Gastrocnemius medialis (tissue), 4 donors: ENCODE measurements at regions not wholly inside any gene's neighbourhood (a gene's known extent, or its start where the extent isn't known, plus 50 kb on each side); places are given as distances from the start of the nearest gene placed in this dataset.

Experiments used
- ATAC-seq, 2 donors: fragments of 150-250 bp; one replicate each; pipeline ENCODE4 v1.9.1; 2016
- DNase-seq, 2 donors: peaks; one replicate each; pipeline ENCODE4 v3.0.0-alpha.2; 2019
- H3K27ac ChIP-seq, 4 donors: fragments of 200-600 bp; sonication (generic); 1 replicate in 1 of 4; 2 replicates in 3 of 4; pipeline ENCODE4 v1.5.1; 2016 to 2018; ENCODE audit warnings: mild to moderate bottlenecking in 2 of 4, moderate library complexity in 1 of 4
- H3K27me3 ChIP-seq, 3 donors: fragments of 200-600 bp; sonication (generic) in 2 of 3; 1 replicate in 1 of 3; 2 replicates in 2 of 3; pipeline versions ENCODE4 v1.5.1 to v1.6.0; 2016 to 2019; ENCODE audit warnings: mild to moderate bottlenecking in 1 of 3, moderate library complexity in 1 of 3
- H3K36me3 ChIP-seq, 2 donors: fragments of 200-600 bp; sonication (generic) in 1 of 2; one replicate each; pipeline ENCODE4 v1.5.1; 2017 to 2018
- H3K4me1 ChIP-seq, 2 donors: fragments of 200-600 bp; sonication (generic) in 1 of 2; one replicate each; pipeline ENCODE4 v1.5.1; 2016 to 2017; ENCODE audit warnings: mild to moderate bottlenecking in 2 of 2
- H3K4me3 ChIP-seq, 4 donors: fragments of 200-600 bp; sonication (generic) in 3 of 4; 1 replicate in 1 of 4; 2 replicates in 3 of 4; pipeline ENCODE4 v1.5.1; 2016 to 2019; ENCODE audit warnings: mild to moderate bottlenecking in 2 of 4
- H3K9me3 ChIP-seq, 3 donors: fragments of 200-600 bp; sonication (generic) in 2 of 3; 1 replicate in 1 of 3; 2 replicates in 2 of 3; pipeline ENCODE4 v1.5.1; 2016 to 2019
- CTCF ChIP-seq, 5 experiments: fragments of 450-650 bp in 3 of 5; fragments of 200-600 bp in 2 of 5; sonication (generic) in 2 of 5; IDR thresholded peaks in 4 of 5; conservative IDR thresholded peaks in 1 of 5; 1 replicate in 4 of 5; 2 replicates in 1 of 5; pipeline ENCODE4 v1.5.1; 2016 to 2019; ENCODE audit warnings: antibody characterized with exemption in 5 of 5, mild to moderate bottlenecking in 3 of 5, moderate library complexity in 3 of 5
- POLR2A ChIP-seq, 2 donors: fragments of 450-650 bp; IDR thresholded peaks; one replicate each; pipeline ENCODE4 v1.6.1; 2017; ENCODE audit warnings: antibody characterized with exemption in 2 of 2, mild to moderate bottlenecking in 2 of 2, moderate library complexity in 2 of 2
- in situ Hi-C, 4 donors: fragments of 200-750 bp; cut with MboI; loops; one replicate each; pipeline versions ENCODE4 v1.15.0 to v1.8.0; 2017; ENCODE audit warnings: low sequenced_read_pairs in 4 of 4
- intact Hi-C: fragments of 100-400 bp; cut with DNase I; formaldehyde crosslinking; loops from one replicate; pipeline ENCODE4 v1.15.1; 2023; ENCODE audit warnings: low total_unique reads

- Histone ChIP-seq H3K27me3 (no peaks in the 10 kb centered on the region), H3K36me3 (no peaks in the 10 kb centered on the region), H3K9me3 (no peaks in the 10 kb centered on the region), H3K27ac (no peak overlapping the region), H3K4me3 (no peak overlapping the region), H3K4me1 (no peaks in the 10 kb centered on the region)
- intact Hi-C loops (no loop called here), in situ Hi-C loops (no loop called here)
- no peak for ATAC-seq
- DNase-seq: no peak
- TF ChIP-seq CTCF (IDR thresholded peaks at IDR 0.05 in 4 of 5, conservative IDR thresholded peaks at IDR 0.05 in 1 of 5) (no peak), POLR2A (IDR thresholded peaks at IDR 0.05) (no peak)
These were observed 553.7 kb downstream of the TAFA4 start for GRCh38 chr3:68378631-68379030.

GRCh38 chr3:68373727-68374126, 558.6 kb downstream of the TAFA4 start:
- Histone ChIP-seq H3K4me1 (no peaks in the 10 kb centered on the region), H3K9me3 (no peaks in the 10 kb centered on the region), H3K4me3 (no peak overlapping the region), H3K27me3 (no peaks in the 10 kb centered on the region), H3K27ac (no peak overlapping the region), H3K36me3 (no peaks in the 10 kb centered on the region)
- no peak for TF ChIP-seq CTCF (IDR thresholded peaks at IDR 0.05 in 4 of 5, conservative IDR thresholded peaks at IDR 0.05 in 1 of 5)
- TF ChIP-seq POLR2A (IDR thresholded peaks at IDR 0.05): no peak
- in situ Hi-C loops (no loop called here), intact Hi-C loops (no loop called here)
- DNase-seq (no peak), ATAC-seq (no peak)

- Histone ChIP-seq H3K4me1 (no peaks in the 10 kb centered on the region), H3K27ac (no peak overlapping the region), H3K36me3 (no peaks in the 10 kb centered on the region), H3K4me3 (no peak overlapping the region), H3K9me3 (no peaks in the 10 kb centered on the region), H3K27me3 (no peaks in the 10 kb centered on the region)
- TF ChIP-seq CTCF (IDR thresholded peaks at IDR 0.05 in 4 of 5, conservative IDR thresholded peaks at IDR 0.05 in 1 of 5) (no peak), POLR2A (IDR thresholded peaks at IDR 0.05) (no peak)
- intact Hi-C loops: no loop called here
- DNase-seq (no peak), ATAC-seq (no peak)
- in situ Hi-C loops: no loop called here
These were observed 568.6 kb downstream of the TAFA4 start for GRCh38 chr3:68363796-68364195.

- DNase-seq (no peak), ATAC-seq (no peak)
- H3K4me1 ChIP-seq: no peaks in the 10 kb centered on the region
- intact Hi-C loops (no loop called here), in situ Hi-C loops (no loop called here)
- TF ChIP-seq CTCF (IDR thresholded peaks at IDR 0.05 in 4 of 5, conservative IDR thresholded peaks at IDR 0.05 in 1 of 5): no peak
- no peaks in the 10 kb centered on the region for H3K36me3 ChIP-seq
- no peak overlapping the region for H3K27ac ChIP-seq
- H3K4me3 ChIP-seq: no peak overlapping the region
- no peaks in the 10 kb centered on the region for H3K27me3 ChIP-seq
- no peaks in the 10 kb centered on the region for H3K9me3 ChIP-seq
These were observed 571.9 kb downstream of the TAFA4 start for GRCh38 chr3:68360492-68360891.

GRCh38 chr3:68345781-68346180, 586.6 kb downstream of the TAFA4 start:
- ATAC-seq: no peak
- no peak overlapping the region for H3K4me3 ChIP-seq
- H3K36me3 ChIP-seq: no peaks in the 10 kb centered on the region
- no peaks in the 10 kb centered on the region for H3K4me1 ChIP-seq
- H3K27ac ChIP-seq: no peak overlapping the region
- no peak for TF ChIP-seq POLR2A (IDR thresholded peaks at IDR 0.05)
- TF ChIP-seq CTCF (IDR thresholded peaks at IDR 0.05 in 4 of 5, conservative IDR thresholded peaks at IDR 0.05 in 1 of 5): no peak
- in situ Hi-C loops: no loop called here
- no peaks in the 10 kb centered on the region for H3K9me3 ChIP-seq
- no peaks in the 10 kb centered on the region for H3K27me3 ChIP-seq
- DNase-seq: no peak
- intact Hi-C loops: no loop called here
